C1 segment of cervical spinal cord (tissue), 14 donors: ENCODE measurements at regions not wholly inside any gene's neighbourhood (a gene's known extent, or its start where the extent isn't known, plus 50 kb on each side); places are given as distances from the start of the nearest gene placed in this dataset.

Experiments used
- DNase-seq, 14 donors: peaks; one replicate each; lab custom pipeline; 2025; lab: John Stamatoyannopoulos, UW

GRCh38 chr7:37504801-37505200 lies 56.1 kb upstream of the ELMO1 start:
- DNase-seq, result peak in 1 of 14 donors; percentile 10

GRCh38 chr7:37505750-37506353 lies 57.2 kb upstream of the ELMO1 start:
- DNase-seq, result no peak

- DNase-seq, result no peak
Measured at GRCh38 chr7:37508118-37508517, 59.5 kb upstream of the ELMO1 start.

- peak in 2 of 14 donors; percentile 9 to 20 for DNase-seq
Measured at GRCh38 chr7:37510043-37510634, 61.5 kb upstream of the ELMO1 start.

- DNase-seq, result no peak
Measured at GRCh38 chr7:37511915-37512314, 63.3 kb upstream of the ELMO1 start.

- no peak for DNase-seq
Measured at GRCh38 chr7:37514497-37514896, 65.8 kb upstream of the ELMO1 start.

GRCh38 chr7:37516664-37517063 lies 68.0 kb upstream of the ELMO1 start:
- DNase-seq, result no peak

GRCh38 chr7:37518266-37518665 lies 69.6 kb upstream of the ELMO1 start:
- DNase-seq, result no peak

- DNase-seq, result no peak
Measured at GRCh38 chr7:37524056-37524455, 75.4 kb upstream of the ELMO1 start.

GRCh38 chr7:37524797-37525196 lies 76.1 kb upstream of the ELMO1 start:
- peak in 1 of 14 donors; percentile 5 for DNase-seq

- no peak for DNase-seq
Measured at GRCh38 chr7:37526623-37527022, 78.0 kb upstream of the ELMO1 start.

- DNase-seq, result no peak
Measured at GRCh38 chr7:37527109-37527508, 78.4 kb upstream of the ELMO1 start.

- no peak for DNase-seq
Measured at GRCh38 chr7:37531225-37531624, 82.6 kb upstream of the ELMO1 start.

- no peak for DNase-seq
Measured at GRCh38 chr7:37532636-37533035, 84.0 kb upstream of the ELMO1 start.

- peak in 5 of 14 donors; percentile 10 to 35 (median 17) for DNase-seq
Measured at GRCh38 chr7:37534893-37535610, 86.4 kb upstream of the ELMO1 start.

GRCh38 chr7:37535841-37536240 lies 87.2 kb upstream of the ELMO1 start:
- DNase-seq, result no peak

GRCh38 chr7:37536706-37537105 lies 88.0 kb upstream of the ELMO1 start:
- no peak for DNase-seq

GRCh38 chr7:37537439-37537838 lies 88.8 kb upstream of the ELMO1 start:
- DNase-seq, result no peak

GRCh38 chr7:37538945-37539344 lies 90.3 kb upstream of the ELMO1 start:
- no peak for DNase-seq

- peak in 3 of 14 donors; percentile 2 to 16 (median 12) for DNase-seq
Measured at GRCh38 chr7:37540917-37541316, 92.3 kb upstream of the ELMO1 start.

GRCh38 chr7:37541810-37542443 lies 93.3 kb upstream of the ELMO1 start:
- DNase-seq, result no peak
